Panc1 (cell line): ENCODE measurements at regions not wholly inside any gene's neighbourhood (a gene's known extent, or its start where the extent isn't known, plus 50 kb on each side); places are given as distances from the start of the nearest gene placed in this dataset.

Experiments
- ATAC-seq: fragments of 200-7000 bp; cut with Tn5 transposase; 2 replicates; pipeline ENCODE4 v1.9.1; 2020; ENCODE audit warnings: mild to moderate bottlenecking, moderate library complexity
- BruUV-seq: library from RNA; stranded (reverse); fragments of 400-500 nt; replicated peaks from 2 replicates; lab custom pipeline; 2021; lab: Mats Ljungman, UMichigan
- CTCF ChIA-PET: fragments of 300-600 bp; sonication (Branson Sonifier 250); formaldehyde crosslinking; loops from one replicate; lab custom pipeline; 2022; ENCODE audit warnings: antibody characterized with exemption; lab: Charles Lee
- POLR2A ChIA-PET: fragments of 300-600 bp; sonication (Branson Sonifier 250); formaldehyde crosslinking; loops from one replicate; lab custom pipeline; 2022; ENCODE audit warnings: antibody characterized with exemption; lab: Charles Lee
- DNase-seq: peaks from one replicate; pipeline ENCODE4 v3.0.0-alpha.2; 2010; ENCODE audit warnings: low read depth, low spot score
- H3K27ac ChIP-seq: 2 replicates; pipeline ENCODE4 v1.5.1; 2011; ENCODE audit warnings: mild to moderate bottlenecking, low read length, inconsistent platforms
- H3K27me3 ChIP-seq: fragments of 200-500 bp; sonication (Bioruptor generic); 2 replicates; pipeline ENCODE4 v1.6.0; 2014; ENCODE audit warnings: low read length, inconsistent platforms; ENCODE audit not compliant: control insufficient read depth, insufficient read depth
- H3K36me3 ChIP-seq: fragments of 200-500 bp; sonication (Bioruptor generic); 2 replicates; pipeline ENCODE4 v1.5.1; 2014; ENCODE audit warnings: inconsistent platforms, mild to moderate bottlenecking, low read length, moderate library complexity; ENCODE audit not compliant: control insufficient read depth, insufficient read depth
- H3K4me1 ChIP-seq: 2 replicates; pipeline ENCODE4 v1.5.1; 2011; ENCODE audit warnings: inconsistent platforms, mild to moderate bottlenecking, low read length, moderate library complexity; ENCODE audit not compliant: control insufficient read depth, insufficient read depth
- H3K4me3 ChIP-seq, 2 experiments: 2 replicates each; pipeline ENCODE4 v1.5.1; 2011 to 2012; ENCODE audit warnings: low read depth in 2 of 2, low read length in 2 of 2, mild to moderate bottlenecking in 2 of 2, inconsistent platforms in 1 of 2, moderate library complexity in 1 of 2
- H3K9me3 ChIP-seq: fragments of 200-500 bp; sonication (Bioruptor generic); 2 replicates; pipeline ENCODE4 v1.5.1; 2014; ENCODE audit warnings: low read depth, mild to moderate bottlenecking, inconsistent platforms, low read length, moderate library complexity; ENCODE audit not compliant: control insufficient read depth, insufficient read depth
- POLR2AphosphoS5 ChIP-seq: IDR thresholded peaks from 2 replicates; pipeline ENCODE4 v1.6.1; 2012; ENCODE audit warnings: mild to moderate bottlenecking, low read depth, low read length, moderate library complexity
- SIN3A ChIP-seq: IDR thresholded peaks from 2 replicates; pipeline ENCODE4 v1.6.1; 2012; ENCODE audit warnings: low read depth, mild to moderate bottlenecking, low read length, moderate library complexity, borderline replicate concordance; ENCODE audit not compliant: insufficient read depth
- TCF7L2 ChIP-seq: IDR thresholded peaks from 2 replicates; pipeline ENCODE4 v1.6.1; 2011; ENCODE audit warnings: mild to moderate bottlenecking, low read depth, low read length, inconsistent platforms
- in situ Hi-C: cut with HindIII; loops from 2 replicates; pipeline ENCODE4 v1.10.0; 2016; ENCODE audit warnings: low sequenced_read_pairs, low pct_unique_long_range_greater_than_20kb
- intact Hi-C: fragments of 100-400 bp; cut with micrococcal nuclease; formaldehyde crosslinking; loops from one replicate; pipeline ENCODE4 v1.10.0; 2022; ENCODE audit not compliant: unreplicated experiment
- TF ChIP-seq, protein P1 (sequence below), 2 experiments: IDR thresholded peaks; 2 replicates each; pipeline ENCODE4 v1.6.1; 2011 to 2012; ENCODE audit warnings: low read depth in 2 of 2, control low read depth in 1 of 2, low read length in 1 of 2, mild to moderate bottlenecking in 1 of 2, moderate library complexity in 1 of 2; ENCODE audit not compliant: insufficient read depth in 1 of 2
- TF ChIP-seq, protein P2 (sequence below): fragments of 450-650 bp; IDR thresholded peaks from 2 replicates; pipeline ENCODE4 v1.5.1; 2017; ENCODE audit warnings: mild to moderate bottlenecking

DNA sequence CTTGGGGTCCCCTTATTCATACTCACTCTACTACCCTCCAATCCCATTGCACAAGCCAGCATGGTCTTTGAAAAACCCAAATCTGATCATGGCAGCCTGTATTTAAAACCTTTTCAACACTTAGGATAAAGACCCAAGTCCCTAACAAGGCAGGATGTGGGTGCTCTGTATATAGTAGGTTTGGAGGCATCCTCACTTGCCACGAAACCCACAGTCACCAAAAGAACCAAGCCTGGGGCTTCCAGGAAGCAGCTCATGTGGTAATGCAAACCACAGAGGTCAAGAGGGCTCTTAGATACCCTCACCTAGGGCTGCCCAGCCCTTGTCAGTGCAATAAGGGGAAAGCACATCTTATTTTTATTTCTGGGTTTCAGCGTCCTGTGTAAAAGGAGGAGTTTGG is 218.6 kb upstream of the ASIC2 start:
- intact Hi-C loops: no loop called here
- H3K36me3 ChIP-seq: no peaks in the 10 kb centered on the region
- no peak overlapping the region for H3K27ac ChIP-seq
- no TSS peak for BruUV-seq
- CTCF ChIA-PET: no interaction called here
- no peak overlapping the region for H3K4me3 ChIP-seq
- no peaks in the 10 kb centered on the region for H3K4me1 ChIP-seq
- H3K27me3 ChIP-seq: no peaks in the 10 kb centered on the region
- no peaks in the 10 kb centered on the region for H3K9me3 ChIP-seq
- TF ChIP-seq, protein P1, sequence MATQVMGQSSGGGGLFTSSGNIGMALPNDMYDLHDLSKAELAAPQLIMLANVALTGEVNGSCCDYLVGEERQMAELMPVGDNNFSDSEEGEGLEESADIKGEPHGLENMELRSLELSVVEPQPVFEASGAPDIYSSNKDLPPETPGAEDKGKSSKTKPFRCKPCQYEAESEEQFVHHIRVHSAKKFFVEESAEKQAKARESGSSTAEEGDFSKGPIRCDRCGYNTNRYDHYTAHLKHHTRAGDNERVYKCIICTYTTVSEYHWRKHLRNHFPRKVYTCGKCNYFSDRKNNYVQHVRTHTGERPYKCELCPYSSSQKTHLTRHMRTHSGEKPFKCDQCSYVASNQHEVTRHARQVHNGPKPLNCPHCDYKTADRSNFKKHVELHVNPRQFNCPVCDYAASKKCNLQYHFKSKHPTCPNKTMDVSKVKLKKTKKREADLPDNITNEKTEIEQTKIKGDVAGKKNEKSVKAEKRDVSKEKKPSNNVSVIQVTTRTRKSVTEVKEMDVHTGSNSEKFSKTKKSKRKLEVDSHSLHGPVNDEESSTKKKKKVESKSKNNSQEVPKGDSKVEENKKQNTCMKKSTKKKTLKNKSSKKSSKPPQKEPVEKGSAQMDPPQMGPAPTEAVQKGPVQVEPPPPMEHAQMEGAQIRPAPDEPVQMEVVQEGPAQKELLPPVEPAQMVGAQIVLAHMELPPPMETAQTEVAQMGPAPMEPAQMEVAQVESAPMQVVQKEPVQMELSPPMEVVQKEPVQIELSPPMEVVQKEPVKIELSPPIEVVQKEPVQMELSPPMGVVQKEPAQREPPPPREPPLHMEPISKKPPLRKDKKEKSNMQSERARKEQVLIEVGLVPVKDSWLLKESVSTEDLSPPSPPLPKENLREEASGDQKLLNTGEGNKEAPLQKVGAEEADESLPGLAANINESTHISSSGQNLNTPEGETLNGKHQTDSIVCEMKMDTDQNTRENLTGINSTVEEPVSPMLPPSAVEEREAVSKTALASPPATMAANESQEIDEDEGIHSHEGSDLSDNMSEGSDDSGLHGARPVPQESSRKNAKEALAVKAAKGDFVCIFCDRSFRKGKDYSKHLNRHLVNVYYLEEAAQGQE (IDR thresholded peaks at IDR 0.05; ENCODE audit: insufficient read depth in 1 of 2, low read depth in 2 of 2, low read length in 1 of 2): no peak
- TF ChIP-seq TCF7L2 (no peak), SIN3A (no peak), POLR2AphosphoS5 (no peak)
- TF ChIP-seq, protein P2, sequence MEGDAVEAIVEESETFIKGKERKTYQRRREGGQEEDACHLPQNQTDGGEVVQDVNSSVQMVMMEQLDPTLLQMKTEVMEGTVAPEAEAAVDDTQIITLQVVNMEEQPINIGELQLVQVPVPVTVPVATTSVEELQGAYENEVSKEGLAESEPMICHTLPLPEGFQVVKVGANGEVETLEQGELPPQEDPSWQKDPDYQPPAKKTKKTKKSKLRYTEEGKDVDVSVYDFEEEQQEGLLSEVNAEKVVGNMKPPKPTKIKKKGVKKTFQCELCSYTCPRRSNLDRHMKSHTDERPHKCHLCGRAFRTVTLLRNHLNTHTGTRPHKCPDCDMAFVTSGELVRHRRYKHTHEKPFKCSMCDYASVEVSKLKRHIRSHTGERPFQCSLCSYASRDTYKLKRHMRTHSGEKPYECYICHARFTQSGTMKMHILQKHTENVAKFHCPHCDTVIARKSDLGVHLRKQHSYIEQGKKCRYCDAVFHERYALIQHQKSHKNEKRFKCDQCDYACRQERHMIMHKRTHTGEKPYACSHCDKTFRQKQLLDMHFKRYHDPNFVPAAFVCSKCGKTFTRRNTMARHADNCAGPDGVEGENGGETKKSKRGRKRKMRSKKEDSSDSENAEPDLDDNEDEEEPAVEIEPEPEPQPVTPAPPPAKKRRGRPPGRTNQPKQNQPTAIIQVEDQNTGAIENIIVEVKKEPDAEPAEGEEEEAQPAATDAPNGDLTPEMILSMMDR: no peak
- ATAC-seq (no peak), DNase-seq (no peak)
- POLR2A ChIA-PET: no interaction called here
- in situ Hi-C loops: no loop called here

DNA sequence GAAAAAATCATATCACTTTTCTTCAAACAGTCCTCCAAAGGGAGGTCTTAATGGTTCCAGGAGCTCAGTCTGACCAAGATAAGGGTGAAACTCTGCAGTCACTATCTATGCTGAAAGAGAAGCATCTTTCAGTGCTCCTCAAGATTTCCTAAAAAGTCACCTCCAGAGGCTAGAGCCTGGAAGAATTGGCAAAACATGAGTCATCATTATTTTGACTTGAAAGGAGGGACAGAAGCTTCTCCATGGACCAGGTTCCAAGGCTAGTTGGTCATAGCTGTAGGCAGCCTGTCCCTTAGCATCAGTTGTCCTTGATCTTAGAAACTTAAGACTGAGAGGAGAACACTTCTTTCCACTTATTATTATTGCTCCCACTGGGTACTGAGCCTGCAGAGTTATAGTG is 219.0 kb upstream of the ASIC2 start:
- H3K9me3 ChIP-seq: no peaks in the 10 kb centered on the region
- CTCF ChIA-PET: no interaction called here
- H3K4me3 ChIP-seq: no peak overlapping the region
- ATAC-seq (no peak), DNase-seq (no peak)
- H3K4me1 ChIP-seq: no peaks in the 10 kb centered on the region
- H3K36me3 ChIP-seq: no peaks in the 10 kb centered on the region
- POLR2A ChIA-PET: no interaction called here
- no peaks in the 10 kb centered on the region for H3K27me3 ChIP-seq
- in situ Hi-C loops: no loop called here
- intact Hi-C loops: no loop called here
- H3K27ac ChIP-seq: no peak overlapping the region
- no peak for TF ChIP-seq TCF7L2
- TF ChIP-seq, protein P2: no peak
- TF ChIP-seq, protein P1 (IDR thresholded peaks at IDR 0.05; ENCODE audit: insufficient read depth in 1 of 2, low read depth in 2 of 2, low read length in 1 of 2): no peak
- TF ChIP-seq SIN3A: no peak
- no peak for TF ChIP-seq POLR2AphosphoS5
- BruUV-seq: no TSS peak
